MG63 (cell line): ENCODE measurements at regions not wholly inside any gene's neighbourhood (a gene's known extent, or its start where the extent isn't known, plus 50 kb on each side); places are given as distances from the start of the nearest gene placed in this dataset.
A peak's percentile ranks its signal among the peaks of the same experiment; 100 is the strongest.

Experiments used
- DNase-seq: peaks from one replicate; pipeline ENCODE4 v3.0.0-alpha.2; 2020
- H3K27me3 ChIP-seq: fragments of 250-450 bp; sonication (Bioruptor Pico); 2 replicates; pipeline ENCODE4 v1.5.1; 2020; ENCODE audit warnings: mild to moderate bottlenecking, moderate library complexity
- H3K36me3 ChIP-seq: fragments of 250-450 bp; sonication (Bioruptor Pico); 2 replicates; pipeline ENCODE4 v1.5.1; 2020; ENCODE audit warnings: mild to moderate bottlenecking, moderate library complexity
- H3K4me3 ChIP-seq: fragments of 250-450 bp; sonication (Bioruptor Pico); 2 replicates; pipeline ENCODE4 v1.5.1; 2020; ENCODE audit warnings: mild to moderate bottlenecking, moderate library complexity
- H3K9me3 ChIP-seq: fragments of 250-450 bp; sonication (Bioruptor Pico); 2 replicates; pipeline ENCODE4 v1.5.1; 2020; ENCODE audit warnings: mild to moderate bottlenecking, moderate library complexity

- DNase-seq, result no peak
- Histone ChIP-seq H3K27me3 (no peaks in the 10 kb centered on the region), H3K4me3 (no peak overlapping the region), H3K36me3 (no peaks in the 10 kb centered on the region), H3K9me3 (no peaks in the 10 kb centered on the region)
Measured at GRCh38 chr18:45518311-45519155, 96.7 kb upstream of the SLC14A2 start.

- Histone ChIP-seq H3K27me3 (no peaks in the 10 kb centered on the region), H3K4me3 (no peak overlapping the region), H3K36me3 (no peaks in the 10 kb centered on the region), H3K9me3 (no peaks in the 10 kb centered on the region)
- no peak for DNase-seq
Measured at GRCh38 chr18:45519411-45520280, 95.6 kb upstream of the SLC14A2 start.

GRCh38 chr18:45521136-45521535, 94.1 kb upstream of the SLC14A2 start:
- H3K27me3 ChIP-seq, result no peaks in the 10 kb centered on the region
- peak; percentile 37 for DNase-seq
- no peaks in the 10 kb centered on the region for H3K9me3 ChIP-seq
- H3K36me3 ChIP-seq, result no peaks in the 10 kb centered on the region
- no peak overlapping the region for H3K4me3 ChIP-seq

- H3K9me3 ChIP-seq, result no peaks in the 10 kb centered on the region
- H3K4me3 ChIP-seq, result no peak overlapping the region
- no peaks in the 10 kb centered on the region for H3K27me3 ChIP-seq
- peak; percentile 74 for DNase-seq
- no peaks in the 10 kb centered on the region for H3K36me3 ChIP-seq
Measured at GRCh38 chr18:45521777-45522176, 93.5 kb upstream of the SLC14A2 start.

GRCh38 chr18:45522371-45522770, 92.9 kb upstream of the SLC14A2 start:
- Histone ChIP-seq H3K27me3 (no peaks in the 10 kb centered on the region), H3K4me3 (no peak overlapping the region), H3K36me3 (no peaks in the 10 kb centered on the region), H3K9me3 (no peaks in the 10 kb centered on the region)
- no peak for DNase-seq

- no peak for DNase-seq
- H3K27me3 ChIP-seq, result no peaks in the 10 kb centered on the region
- no peak overlapping the region for H3K4me3 ChIP-seq
- no peaks in the 10 kb centered on the region for H3K9me3 ChIP-seq
- no peaks in the 10 kb centered on the region for H3K36me3 ChIP-seq
Measured at GRCh38 chr18:45525301-45525700, 90.0 kb upstream of the SLC14A2 start.

GRCh38 chr18:45526114-45526841, 89.0 kb upstream of the SLC14A2 start:
- Histone ChIP-seq H3K9me3 (no peaks in the 10 kb centered on the region), H3K36me3 (no peaks in the 10 kb centered on the region), H3K27me3 (no peaks in the 10 kb centered on the region), H3K4me3 (no peak overlapping the region)
- DNase-seq, result no peak

- Histone ChIP-seq H3K36me3 (no peaks in the 10 kb centered on the region), H3K9me3 (no peaks in the 10 kb centered on the region), H3K27me3 (no peaks in the 10 kb centered on the region), H3K4me3 (no peak overlapping the region)
- DNase-seq, result no peak
Measured at GRCh38 chr18:45527891-45528290, 87.4 kb upstream of the SLC14A2 start.

- Histone ChIP-seq H3K27me3 (no peaks in the 10 kb centered on the region), H3K36me3 (no peaks in the 10 kb centered on the region), H3K4me3 (no peak overlapping the region), H3K9me3 (no peaks in the 10 kb centered on the region)
- DNase-seq, result no peak
Measured at GRCh38 chr18:45528712-45529336, 86.5 kb upstream of the SLC14A2 start.

GRCh38 chr18:45538444-45538843, 76.8 kb upstream of the SLC14A2 start:
- Histone ChIP-seq H3K4me3 (no peak overlapping the region), H3K27me3 (no peaks in the 10 kb centered on the region), H3K9me3 (no peaks in the 10 kb centered on the region), H3K36me3 (no peaks in the 10 kb centered on the region)
- DNase-seq, result no peak

- no peaks in the 10 kb centered on the region for H3K9me3 ChIP-seq
- DNase-seq, result no peak
- H3K27me3 ChIP-seq, result no peaks in the 10 kb centered on the region
- no peak overlapping the region for H3K4me3 ChIP-seq
- no peaks in the 10 kb centered on the region for H3K36me3 ChIP-seq
Measured at GRCh38 chr18:45539491-45539891, 75.8 kb upstream of the SLC14A2 start.

GRCh38 chr18:45540125-45540524, 75.2 kb upstream of the SLC14A2 start:
- DNase-seq, result no peak
- no peaks in the 10 kb centered on the region for H3K9me3 ChIP-seq
- no peaks in the 10 kb centered on the region for H3K27me3 ChIP-seq
- H3K36me3 ChIP-seq, result no peaks in the 10 kb centered on the region
- H3K4me3 ChIP-seq, result no peak overlapping the region

GRCh38 chr18:45541421-45541820, 73.9 kb upstream of the SLC14A2 start:
- no peaks in the 10 kb centered on the region for H3K36me3 ChIP-seq
- H3K27me3 ChIP-seq, result no peaks in the 10 kb centered on the region
- no peak overlapping the region for H3K4me3 ChIP-seq
- DNase-seq, result no peak
- no peaks in the 10 kb centered on the region for H3K9me3 ChIP-seq

GRCh38 chr18:45542043-45542442, 73.2 kb upstream of the SLC14A2 start:
- no peak for DNase-seq
- H3K4me3 ChIP-seq, result no peak overlapping the region

GRCh38 chr18:45547910-45548309, 67.4 kb upstream of the SLC14A2 start:
- no peaks in the 10 kb centered on the region for H3K27me3 ChIP-seq
- no peak for DNase-seq
- no peaks in the 10 kb centered on the region for H3K9me3 ChIP-seq
- no peak overlapping the region for H3K4me3 ChIP-seq
- no peaks in the 10 kb centered on the region for H3K36me3 ChIP-seq

More at GRCh38 chr18:45542043-45542442, 73.2 kb upstream of the SLC14A2 start:
- Histone ChIP-seq H3K9me3 (no peaks in the 10 kb centered on the region), H3K36me3 (no peaks in the 10 kb centered on the region), H3K27me3 (no peaks in the 10 kb centered on the region)

- Histone ChIP-seq H3K4me3 (no peak overlapping the region), H3K36me3 (no peaks in the 10 kb centered on the region), H3K27me3 (no peaks in the 10 kb centered on the region), H3K9me3 (no peaks in the 10 kb centered on the region)
- DNase-seq, result no peak
Measured at GRCh38 chr18:45548614-45549013, 66.7 kb upstream of the SLC14A2 start.

- Histone ChIP-seq H3K4me3 (no peak overlapping the region), H3K36me3 (no peaks in the 10 kb centered on the region), H3K9me3 (no peaks in the 10 kb centered on the region), H3K27me3 (no peaks in the 10 kb centered on the region)
- no peak for DNase-seq
Measured at GRCh38 chr18:45549290-45549689, 66.0 kb upstream of the SLC14A2 start.
